Activated T-cell treated with anti-CD3 and anti-CD28 coated beads, Interleukin-2, amount 50 U/mL, for 1 hour (primary cell): ENCODE measurements at regions not wholly inside any gene's neighbourhood (a gene's known extent, or its start where the extent isn't known, plus 50 kb on each side); places are given as distances from the start of the nearest gene placed in this dataset.

ENCODE experiments used
- DNase-seq: peaks from one replicate; pipeline ENCODE4 v3.0.0-alpha.2; 2020

DNA sequence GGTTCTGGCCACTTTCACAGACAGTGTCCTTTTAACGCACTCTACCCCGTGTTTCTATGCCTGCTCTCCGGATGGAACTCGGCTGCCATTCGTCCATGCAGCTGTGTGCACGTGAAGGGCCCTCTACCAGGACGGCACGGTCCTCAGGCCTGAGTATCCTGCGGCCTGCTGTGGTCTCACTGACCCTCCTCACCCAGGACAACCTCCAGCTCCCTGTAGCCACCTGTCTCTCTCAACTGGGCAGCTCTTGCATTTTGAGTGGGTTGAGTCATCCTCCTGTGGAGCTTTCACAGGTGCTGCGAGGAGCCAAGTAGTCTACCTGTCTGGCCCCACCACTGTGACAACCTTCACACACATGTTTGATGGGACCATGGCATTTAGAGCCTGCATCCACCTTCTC is 321.7 kb upstream of the TSHZ3 start:
- DNase-seq, result no peak

DNA sequence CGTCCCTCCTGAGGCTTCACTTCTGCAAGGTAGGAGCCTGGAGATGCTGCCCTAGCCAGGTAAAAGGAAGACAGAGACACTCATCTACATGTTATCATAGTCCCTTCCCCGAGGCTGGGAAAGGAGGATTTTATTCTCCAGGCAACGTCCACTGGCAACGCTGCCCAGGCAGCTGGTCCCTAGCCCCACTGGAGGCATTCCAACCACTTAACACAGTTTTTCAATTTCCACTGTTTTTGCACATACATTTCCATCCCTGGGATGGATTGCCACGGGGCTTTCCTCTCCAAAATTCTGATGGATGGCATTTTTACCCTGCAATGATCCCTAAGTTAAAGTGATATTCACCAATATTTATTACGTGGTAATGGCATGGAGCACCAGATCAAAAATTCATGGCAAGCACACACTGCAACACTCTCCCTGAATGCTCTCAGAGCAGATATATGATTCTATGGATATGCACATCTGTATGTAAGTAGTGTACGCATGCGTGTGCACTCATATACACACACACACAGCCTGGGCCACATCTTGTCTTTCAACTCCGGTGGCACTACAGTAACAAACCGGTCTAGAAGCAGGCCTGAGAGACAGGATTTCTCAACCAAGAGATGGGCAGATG is 322.3 kb upstream of the TSHZ3 start:
- DNase-seq, result no peak

DNA sequence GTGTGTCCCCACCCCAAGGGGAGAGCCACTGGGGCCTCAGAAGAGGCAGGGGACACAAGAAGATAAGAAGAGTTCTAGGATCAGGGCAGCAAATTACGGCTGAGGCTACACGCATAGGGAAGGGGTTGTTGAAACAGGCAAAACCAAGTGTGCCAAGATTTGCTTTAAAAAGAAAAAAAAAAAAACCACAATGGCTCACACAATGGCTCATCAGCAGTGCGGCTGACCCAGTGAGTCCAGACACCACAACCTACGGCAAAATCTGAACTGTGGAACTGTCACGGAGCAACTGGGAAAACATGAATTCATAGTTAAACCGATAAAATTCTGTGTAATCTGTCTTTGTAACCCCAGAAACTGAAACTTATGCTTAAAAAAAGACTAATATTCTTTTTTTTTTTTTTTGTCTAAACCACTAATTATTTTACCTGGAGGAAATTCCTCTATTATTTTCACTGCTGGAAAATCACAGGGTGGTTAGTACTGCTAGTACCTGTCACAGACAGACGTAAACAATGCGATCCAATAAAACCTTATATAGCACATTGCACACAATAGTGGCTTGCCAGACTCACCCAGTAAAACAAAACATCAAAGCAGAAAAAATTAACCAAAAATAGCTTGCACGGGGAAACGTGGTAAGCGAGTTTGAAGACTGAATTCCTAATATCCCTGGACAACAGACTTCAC is 325.4 kb upstream of the TSHZ3 start:
- no peak for DNase-seq

DNA sequence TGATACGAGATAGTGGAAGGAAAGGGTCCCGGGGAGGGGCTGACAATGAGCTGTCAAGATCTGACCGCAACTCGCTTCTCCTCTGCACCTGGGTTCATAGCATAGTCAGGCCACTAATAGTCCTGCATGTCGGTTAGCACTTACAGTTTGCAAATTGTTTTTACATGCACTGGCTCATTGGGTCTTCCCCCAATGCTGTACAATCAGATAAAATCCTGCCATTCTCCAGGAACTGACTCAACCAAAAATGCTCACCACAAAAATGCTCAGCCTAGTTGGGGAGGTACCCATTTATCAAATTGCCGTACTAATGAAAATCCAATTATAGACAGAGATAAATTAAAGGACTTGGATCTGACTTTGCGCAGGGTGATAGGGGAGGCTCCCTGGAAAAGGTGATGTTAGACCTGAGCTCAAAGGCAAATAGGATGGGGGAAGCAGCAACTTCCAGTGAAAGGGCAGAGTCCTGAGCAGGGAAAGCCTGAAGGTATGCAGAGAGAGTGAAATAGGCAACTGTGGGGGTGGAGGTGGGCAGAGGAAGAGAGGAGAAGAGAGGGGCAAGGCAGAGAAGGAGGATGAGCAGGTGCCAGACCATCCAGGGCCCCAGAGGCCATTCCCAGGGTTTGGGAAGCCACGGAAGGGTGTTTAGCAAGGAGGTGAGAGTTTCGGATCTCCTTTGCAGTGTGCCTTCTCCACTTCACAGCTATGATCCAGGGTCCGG is 326.1 kb upstream of the TSHZ3 start:
- no peak for DNase-seq

DNA sequence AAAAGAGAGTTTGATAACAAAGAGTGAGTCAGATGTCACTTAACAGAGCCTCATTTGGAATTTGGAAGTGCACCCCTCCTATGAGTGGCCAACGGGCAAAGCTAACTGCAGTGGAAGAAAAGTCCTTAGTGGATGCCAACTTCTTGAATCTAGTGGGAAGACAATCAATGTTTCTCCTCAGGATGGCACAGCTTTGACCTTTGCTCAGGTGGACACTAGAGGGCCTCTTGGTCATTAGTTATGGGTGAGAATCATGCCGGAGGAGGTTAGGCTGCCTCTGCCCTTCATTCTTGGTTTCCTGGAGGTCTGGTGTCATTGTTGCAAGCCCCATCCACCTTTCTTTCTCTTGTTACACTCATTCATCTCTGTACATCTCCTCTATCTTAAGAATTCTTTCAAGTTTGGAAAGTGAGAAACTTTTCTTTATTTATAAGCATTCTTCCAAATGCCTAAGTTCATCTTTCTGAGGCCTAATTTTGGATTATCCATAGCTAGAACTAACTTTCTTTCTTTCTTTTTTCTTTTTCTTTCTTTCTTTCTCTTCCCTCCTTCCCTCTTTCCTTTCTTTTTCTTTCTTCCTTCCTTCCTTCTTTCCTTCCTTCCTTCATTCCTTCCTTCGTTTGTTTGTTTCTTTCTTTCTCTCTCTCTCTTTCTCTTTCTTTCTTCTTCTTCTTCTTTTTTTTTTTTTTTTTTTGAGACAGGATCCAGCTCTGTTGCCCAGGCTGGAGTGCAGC is 327.2 kb upstream of the TSHZ3 start:
- no peak for DNase-seq

DNA sequence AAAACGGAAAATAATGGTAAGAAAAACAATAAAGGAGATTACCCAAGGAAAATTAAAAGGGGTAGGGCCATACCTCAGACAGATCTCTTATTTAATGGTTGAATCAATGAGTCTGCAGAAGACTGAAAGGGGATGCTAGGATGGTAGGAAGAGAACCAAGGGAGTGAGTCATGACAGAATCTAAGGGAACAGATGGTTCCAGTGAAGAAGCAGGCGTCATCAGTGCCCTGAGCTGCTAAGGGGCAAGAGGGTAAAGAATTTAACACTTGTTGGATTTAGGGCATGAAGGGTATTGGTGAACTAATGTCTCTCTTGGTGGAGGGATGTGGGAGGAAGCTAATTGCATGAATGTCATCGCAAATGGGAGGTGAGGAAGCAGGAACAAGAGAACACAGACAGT is 329.2 kb upstream of the TSHZ3 start:
- DNase-seq, result no peak

DNA sequence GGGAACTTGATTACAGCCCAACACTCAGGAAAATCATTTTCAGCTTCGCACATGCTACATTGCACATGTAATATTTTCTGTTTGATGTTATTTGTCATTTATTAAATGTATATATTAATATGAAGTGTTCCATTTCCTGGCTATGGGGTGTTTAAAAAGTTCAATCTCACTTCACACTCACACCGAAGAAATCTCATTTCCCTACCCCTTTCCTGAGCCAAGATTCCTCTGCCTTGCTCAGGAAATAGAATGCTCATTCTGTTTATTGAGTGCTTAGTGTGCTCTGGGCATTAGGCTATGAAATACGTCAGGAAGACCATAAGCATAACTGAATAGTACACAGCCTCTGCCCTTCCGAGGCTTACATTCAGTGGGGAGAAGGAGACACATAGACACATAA is 331.9 kb upstream of the TSHZ3 start:
- no peak for DNase-seq

DNA sequence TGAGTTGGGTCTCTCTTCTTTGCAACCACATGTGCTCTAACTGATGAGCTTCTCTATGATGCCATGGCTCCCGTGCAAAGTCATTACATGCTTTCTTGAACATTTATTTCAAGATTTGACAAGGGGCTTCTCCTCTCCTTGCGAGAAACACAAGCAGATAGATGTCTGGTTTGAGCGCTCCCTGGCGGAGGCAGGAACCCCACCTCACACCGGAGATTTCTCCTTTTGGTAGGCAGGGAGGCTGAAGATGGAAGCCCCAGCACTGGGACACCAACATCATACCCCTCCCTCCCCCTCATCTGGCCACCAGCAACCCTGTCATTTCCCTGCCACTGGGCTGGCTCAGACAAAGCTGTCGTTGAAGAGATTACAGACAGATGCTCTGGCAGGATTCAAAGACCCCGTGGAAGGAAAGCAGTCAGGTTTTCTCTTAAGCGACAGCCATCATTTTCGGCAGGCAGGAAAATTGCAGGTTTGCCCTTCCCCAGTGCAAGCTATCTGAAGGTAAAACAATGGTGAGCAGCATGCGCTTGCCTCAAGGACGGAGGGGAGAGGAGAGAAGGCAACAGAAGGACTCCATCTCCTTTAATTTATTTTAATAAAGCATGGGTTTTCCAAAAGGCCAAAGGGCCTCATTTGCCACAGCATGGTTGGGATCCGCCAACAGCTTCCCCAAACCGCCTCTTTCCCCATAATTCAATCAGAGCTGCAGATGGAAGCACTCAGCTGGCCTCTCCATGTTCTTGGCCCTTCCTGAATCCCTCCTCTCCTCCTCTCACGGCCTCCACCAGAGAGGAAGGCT is 344.1 kb upstream of the TSHZ3 start:
- no peak for DNase-seq

DNA sequence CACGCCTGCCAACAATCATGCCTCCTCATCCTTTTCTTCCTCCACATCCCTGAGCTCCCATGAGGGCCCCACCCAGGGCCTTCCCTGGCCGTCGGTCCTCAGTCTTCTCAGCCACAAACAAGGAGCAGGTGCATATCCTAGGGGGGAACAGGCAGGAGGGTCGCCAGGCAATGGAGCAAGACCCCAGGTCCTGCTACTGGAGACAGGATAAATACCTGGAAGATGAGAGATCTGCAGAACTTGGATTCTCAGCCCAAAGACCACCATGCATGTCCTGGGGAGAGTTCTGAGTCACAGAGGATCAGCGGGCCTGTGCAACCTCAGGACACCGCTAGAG is 344.7 kb upstream of the TSHZ3 start:
- DNase-seq, result no peak

DNA sequence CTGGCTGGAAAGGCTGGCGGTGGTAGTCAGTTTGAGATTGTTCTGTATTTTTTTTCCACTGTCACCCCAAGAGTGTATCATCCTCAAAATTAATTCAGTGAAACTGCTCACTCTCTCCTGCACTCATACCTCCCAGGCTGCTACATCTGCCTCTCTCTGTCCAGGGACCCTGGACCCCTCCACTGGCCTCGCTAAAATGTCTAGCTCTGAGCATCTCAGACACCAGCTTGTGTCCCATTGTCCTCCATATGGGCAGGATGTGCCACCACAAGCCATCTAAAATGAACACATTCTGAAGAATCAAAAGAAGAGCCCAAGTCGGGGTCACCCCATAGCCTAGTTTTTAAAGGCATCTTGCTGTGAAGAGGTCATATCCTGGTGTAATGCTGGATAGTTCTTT is 345.5 kb upstream of the TSHZ3 start:
- no peak for DNase-seq

DNA sequence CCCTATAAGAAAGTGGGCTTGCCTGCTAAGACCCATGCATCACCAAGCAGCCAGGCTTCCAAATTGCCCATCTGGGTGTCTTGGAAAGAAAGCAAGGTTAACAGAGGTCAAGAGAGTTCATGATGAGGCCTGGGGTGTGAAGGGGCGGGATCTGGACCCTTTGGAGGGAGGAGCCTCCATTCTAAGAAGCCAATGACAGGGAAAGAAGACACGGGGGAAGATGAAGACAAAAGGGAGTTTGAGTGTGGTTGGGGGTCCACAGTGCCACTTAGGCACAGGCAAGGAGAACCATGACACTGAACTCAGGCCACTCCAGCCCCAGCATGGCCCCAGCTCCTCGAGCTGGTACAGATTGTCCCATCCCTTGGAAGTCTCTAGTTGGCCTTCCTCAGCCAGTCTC is 350.2 kb upstream of the TSHZ3 start:
- no peak for DNase-seq

DNA sequence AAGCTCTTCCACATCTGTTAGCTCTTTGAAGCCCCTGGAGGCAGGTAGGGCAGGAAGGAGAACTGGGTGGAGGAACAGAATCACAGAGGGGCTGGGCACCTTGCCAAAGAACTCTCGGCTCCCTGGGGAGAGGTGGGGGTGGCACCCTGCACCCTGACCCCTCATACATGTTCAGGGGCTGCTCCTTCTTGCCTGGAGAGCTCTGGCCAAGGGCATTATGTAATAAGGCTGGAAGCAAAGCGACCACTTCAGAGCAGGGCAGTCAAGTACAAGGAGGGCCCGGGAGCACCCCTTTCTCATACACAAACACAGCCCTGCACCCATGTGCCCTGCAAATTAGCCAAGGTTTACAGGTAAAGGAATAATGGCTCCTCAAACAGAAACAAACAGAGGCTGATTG is 351.9 kb upstream of the TSHZ3 start:
- DNase-seq, result no peak

DNA sequence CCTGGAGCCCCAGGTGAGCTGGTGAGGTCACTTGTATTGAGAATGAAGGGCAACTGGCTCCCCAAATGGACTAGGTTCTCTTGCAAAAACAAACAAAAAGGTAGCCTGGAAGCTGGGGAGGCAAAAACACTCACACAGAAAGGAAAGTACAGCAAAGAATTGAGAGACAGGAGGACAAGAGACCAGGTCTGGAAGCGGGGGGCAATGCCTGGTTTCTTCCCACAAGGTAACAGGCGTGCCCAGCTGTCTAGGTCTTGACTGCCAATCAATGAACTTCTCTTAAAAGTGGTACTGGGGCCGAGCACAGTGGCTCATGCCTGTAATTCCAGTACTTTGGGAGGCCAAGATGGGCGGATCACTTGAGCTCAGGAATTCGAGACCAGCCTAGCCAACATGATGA is 356.4 kb upstream of the TSHZ3 start:
- no peak for DNase-seq

DNA sequence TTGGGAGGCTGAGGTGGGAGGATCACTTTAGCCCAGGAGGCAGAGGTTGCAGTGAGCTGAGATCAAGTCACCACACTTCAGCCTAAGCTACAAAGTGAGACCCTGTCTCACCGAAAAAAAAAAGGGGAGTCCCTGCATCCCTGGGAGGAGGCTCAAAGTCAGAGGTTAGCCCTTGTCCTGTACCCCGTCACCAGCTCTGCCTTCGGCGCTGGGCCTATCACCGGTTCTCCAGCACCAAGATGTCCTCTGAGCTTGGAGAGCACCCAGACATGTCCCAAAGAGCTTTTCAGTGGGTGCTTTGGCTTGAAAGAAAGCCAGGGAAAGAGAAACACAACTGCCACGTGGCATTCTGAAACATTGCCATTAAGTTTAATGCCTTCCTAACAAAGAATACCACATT is 356.9 kb upstream of the TSHZ3 start:
- no peak for DNase-seq

DNA sequence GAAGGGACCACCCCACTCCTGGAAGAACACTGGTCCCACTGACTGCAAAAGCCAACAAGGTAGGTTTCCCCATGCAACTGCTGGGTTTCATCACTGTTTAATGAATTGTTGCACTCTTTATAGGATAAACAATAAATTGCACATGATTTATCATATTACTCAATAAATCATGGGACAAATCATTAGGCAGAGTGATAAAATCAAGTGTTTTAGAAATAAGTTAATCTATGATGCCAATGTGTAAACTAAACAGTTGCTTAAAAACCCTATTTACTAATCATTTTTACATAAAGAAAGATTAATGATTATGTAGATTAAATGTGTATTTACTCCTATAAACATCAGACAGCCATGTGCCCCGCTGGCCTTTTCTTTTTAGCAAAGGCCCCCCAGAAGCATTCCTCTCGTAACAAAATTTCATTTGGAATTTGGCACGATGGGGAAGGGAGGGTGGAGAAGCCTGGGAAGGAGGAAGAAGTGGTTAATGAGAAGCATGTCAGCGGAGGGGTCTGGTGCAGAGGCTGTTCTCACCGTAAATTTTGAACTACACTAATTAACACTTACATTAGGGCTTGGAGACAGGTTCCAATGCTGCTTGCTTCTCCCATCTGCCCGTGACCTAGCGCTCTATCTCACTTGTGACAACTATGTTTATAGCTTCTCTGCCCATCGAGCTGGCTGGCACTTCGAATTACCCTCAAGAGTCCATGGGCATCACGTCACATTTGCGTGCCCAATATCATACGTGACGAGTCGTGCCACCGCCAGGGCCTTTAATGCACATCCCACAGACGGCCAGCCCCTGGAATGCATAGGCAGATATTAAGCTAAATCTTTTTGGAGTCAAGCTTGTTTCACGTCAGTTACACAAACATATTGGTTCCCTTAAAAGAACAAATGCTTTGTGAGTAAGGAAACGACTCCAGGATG is 357.7 kb upstream of the TSHZ3 start:
- DNase-seq, result no peak

DNA sequence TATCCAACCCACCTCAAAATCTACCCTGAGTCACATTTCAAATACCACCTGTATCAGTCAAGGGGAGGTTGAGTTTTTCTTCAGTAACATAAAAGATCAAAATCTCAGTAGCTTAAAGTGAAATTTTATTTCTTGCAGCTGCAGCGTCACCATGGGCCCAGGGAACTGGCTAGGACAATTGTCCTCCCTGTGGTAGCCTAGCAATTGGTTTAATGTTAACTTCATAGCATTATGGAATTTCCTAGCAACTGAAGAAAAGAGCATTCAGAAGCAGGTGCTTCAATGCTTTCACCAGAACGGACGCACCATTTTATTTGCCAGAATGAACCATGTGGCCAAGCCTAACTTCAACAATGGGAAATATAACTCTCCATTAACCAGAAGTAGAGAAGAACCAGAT is 359.3 kb upstream of the TSHZ3 start:
- DNase-seq, result no peak

DNA sequence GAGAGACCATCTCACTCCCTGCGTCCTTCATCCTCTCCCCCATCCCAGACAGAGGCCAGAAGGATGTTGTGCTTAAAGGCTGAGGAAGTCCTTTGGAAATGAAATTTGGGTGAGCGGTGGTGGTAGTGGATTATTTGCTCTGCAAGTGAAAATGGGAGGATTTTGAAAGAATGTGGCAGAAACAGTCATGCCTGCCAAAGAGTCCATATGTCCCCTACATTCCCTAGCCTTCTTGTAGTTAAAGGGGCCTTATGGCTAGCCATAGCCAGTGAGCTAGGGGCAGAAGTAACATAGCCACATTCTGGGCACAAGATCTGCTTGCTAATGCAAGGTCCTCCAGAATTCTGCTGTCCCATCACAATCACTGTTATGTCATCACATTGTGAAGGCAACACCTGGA is 360.2 kb upstream of the TSHZ3 start:
- no peak for DNase-seq

DNA sequence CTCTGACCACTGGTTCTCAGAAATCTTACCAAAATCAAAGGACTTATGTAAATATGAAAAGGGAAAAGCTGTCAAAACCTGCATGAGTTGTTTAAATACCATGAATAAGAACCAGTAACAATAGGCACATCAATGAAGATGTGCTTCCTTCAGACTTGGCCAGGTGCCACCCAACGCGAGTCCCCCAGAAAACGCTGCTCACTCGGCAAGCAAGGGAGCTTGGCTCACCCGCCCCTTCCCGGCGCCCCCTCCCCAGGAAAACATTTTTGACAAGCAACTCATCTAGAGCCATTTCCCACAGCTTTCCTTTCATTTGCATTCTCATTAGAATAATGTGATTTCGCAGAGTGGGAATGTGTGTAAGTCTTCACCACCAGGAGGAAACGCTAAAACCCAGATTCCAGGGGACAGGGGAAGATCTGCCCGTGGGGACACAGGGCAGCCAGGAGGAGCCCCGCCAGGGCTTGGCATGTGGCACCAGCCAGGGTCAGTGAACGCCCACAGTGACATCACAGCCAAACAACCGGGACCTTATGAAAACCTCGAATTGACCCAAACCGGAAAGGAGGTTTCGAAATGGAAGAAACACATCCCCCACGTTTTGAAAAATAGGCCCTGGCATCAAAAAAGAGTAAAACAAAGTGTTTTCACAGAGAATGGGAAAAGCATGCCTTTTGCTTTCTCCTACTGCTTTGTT is 366.2 kb upstream of the TSHZ3 start:
- no peak for DNase-seq

DNA sequence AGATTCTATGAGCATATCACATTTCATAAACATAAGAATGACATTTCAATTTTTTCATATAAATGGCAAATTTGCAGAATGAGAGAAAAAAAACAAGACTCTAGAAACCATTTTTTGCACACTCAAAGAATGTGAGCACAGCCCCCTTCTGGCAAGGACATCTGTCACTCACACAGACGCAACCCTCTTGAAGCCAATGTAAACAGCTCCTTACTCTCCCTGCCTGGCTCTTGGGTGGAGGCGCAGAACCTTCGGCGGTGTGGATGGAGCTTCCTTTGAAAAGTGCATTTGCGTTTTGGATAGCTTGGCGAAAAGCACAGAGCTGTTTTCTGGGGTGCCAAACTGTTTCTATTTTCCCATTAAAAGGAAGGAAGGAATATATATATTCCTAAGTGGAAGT is 367.6 kb upstream of the TSHZ3 start:
- no peak for DNase-seq

DNA sequence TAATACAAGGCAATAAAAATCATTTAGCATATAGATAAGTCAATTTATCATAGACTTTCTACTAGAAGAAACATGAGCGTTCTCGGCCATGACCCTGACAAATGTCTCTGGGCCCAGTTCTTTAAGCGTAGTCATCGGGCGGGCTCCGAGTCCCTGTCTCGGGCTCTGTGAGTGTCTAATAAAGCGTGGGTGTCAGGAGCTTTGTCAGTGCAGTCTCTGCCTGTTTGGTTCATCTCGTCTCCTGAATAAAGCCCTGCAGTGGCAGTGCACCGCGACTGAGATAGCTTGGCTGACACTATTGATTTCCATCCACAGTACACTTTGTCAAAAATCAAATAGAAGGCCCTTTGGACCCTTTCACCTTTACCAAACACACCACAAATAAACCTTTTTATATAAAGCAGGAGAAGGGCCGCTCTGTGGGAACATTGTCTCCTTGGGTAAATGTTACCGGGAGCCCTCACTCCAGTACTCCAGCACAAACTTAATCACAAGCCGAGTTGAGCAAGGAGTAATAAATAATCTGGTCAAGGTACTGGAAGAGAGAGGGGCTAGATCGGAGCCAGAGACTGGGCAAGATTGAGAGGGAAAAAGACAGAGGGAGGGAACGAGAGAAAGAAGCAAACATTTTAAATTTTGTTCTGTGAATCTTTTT is 368.2 kb upstream of the TSHZ3 start:
- DNase-seq, result no peak

DNA sequence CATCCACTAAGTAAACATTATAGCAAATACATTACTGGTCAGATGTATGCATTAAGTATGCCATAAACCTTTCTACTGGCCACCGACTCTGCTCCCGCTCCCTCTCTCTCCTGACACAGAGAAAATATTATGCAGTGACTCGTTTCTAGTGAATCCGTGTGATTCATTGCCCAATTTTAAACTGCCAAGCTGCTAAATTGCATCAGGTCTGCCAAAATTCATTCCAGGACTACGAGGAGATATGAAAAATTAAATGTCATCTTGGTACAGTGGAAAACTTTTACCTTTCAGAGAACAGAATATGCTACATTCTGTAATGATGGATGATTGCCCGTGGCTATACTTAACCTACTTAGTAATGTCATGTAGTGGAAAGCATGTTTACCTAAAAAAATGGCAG is 368.8 kb upstream of the TSHZ3 start:
- DNase-seq, result no peak
